ENCODE measurements at regions not wholly inside any gene's neighbourhood (a gene's known extent, or its start where the extent isn't known, plus 50 kb on each side); places are given as distances from the start of the nearest gene placed in this dataset.

DNA sequence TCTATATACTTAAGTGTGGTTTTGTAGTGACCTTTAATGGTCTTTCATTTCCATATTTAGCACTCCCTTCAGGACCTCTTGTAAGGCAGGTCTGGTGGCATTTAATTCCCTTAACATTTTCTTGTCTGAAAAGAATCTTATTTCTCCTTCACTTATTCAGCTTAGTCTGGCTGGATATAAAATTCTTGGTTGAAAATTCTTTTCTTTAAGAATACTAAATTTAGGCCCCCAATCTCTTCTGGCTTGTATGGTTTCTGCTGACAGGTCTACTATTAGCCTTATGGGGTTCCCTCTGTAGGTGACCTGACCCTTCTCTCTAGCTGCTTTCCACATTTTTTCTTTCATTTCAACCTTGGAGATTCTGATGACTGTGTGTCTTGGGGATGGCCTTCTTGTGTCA is 236.9 kb downstream of the THBS2 start:
- no peak for TF ChIP-seq POLR2A (IDR thresholded peaks at IDR 0.05)
- TF ChIP-seq, protein P1, sequence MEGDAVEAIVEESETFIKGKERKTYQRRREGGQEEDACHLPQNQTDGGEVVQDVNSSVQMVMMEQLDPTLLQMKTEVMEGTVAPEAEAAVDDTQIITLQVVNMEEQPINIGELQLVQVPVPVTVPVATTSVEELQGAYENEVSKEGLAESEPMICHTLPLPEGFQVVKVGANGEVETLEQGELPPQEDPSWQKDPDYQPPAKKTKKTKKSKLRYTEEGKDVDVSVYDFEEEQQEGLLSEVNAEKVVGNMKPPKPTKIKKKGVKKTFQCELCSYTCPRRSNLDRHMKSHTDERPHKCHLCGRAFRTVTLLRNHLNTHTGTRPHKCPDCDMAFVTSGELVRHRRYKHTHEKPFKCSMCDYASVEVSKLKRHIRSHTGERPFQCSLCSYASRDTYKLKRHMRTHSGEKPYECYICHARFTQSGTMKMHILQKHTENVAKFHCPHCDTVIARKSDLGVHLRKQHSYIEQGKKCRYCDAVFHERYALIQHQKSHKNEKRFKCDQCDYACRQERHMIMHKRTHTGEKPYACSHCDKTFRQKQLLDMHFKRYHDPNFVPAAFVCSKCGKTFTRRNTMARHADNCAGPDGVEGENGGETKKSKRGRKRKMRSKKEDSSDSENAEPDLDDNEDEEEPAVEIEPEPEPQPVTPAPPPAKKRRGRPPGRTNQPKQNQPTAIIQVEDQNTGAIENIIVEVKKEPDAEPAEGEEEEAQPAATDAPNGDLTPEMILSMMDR (IDR thresholded peaks at IDR 0.05): no peak

Measured in heart left ventricle (tissue), 13 donors.